ENCODE measurements at regions not wholly inside any gene's neighbourhood (a gene's known extent, or its start where the extent isn't known, plus 50 kb on each side); places are given as distances from the start of the nearest gene placed in this dataset.
"Not testable (repeated sequence)": the region's sequence is repeated elsewhere in the genome, so short reads cannot be mapped to it uniquely, and the experiment has no call there.

DNA sequence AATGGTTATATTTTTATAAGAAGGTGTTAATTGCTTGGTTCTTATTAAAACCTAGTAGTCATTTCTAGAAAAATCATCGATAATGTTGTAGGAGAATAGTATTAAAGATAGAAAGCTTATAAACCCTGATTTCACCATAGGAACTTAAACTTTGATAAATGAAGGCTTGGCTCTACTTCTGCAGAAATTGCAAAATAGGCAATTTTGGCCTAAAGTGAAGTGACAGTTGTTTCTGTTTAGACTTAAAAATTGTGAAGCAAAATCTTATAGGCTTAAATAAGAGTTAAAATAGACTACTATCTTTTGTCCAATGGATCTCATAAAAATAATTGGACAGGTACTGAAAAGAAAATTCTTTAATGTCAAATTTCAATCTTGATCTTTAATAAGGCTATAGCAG lies 321.6 kb upstream of the FZD8 start:
- no peak for DNase-seq

DNA sequence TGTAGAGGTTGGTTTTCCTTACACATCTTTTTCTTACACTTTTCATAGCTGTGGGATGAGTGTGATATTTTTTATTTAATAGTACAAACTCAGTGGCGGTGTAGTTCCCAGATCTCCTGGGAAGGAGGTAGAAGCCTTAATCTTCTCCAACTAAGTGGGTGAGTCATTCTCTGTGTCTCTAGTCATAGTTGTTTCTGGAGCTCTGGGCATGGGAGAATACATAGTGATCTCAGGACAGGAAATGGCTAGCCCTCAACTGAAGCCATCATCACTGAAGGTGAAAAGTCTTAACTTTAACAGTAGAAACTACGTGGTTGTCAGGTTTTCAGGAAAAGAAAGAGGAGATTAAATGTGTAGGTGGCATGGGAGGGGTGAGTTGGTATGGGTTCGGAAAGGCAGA lies 319.4 kb upstream of the FZD8 start:
- DNase-seq, result peak; percentile 59

DNA sequence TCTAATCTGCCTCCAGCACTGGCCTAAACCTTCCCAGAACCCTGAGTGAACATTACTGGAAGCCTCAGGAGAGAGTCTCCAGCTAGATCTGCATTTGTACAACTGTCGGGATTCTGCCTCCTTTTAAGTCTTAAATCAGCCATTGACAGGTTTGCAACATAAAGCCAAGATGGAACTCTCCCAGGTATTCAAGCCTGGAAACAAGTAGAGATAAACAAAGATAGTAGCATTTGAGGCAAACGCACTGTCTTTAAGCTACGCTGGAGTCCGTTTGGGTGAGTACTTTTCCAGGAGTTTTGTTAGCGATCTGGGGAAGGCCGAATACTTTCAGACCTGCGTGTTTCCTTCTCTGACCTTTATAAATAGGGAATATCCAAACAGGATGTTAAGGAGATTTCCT lies 317.2 kb upstream of the FZD8 start:
- peak; percentile 1 for DNase-seq

DNA sequence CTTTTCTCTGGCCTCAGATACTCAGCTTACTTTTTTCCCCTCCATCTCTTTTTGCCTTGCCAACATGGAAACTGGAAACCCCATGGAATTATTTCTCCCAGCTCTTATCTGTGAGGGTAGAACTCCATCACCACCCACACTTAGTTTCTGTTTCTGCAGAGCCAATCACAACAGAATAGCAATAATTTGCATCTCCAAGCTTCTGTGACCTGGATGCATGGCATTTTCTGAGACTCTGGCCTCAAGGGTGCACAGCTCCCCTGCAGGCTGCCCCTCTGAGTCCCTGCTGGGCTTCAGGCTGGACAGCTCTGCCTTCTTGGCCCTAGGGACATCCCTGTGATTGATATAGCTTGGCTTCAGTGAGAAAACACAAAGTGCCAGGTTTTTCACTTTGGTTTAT lies 316.5 kb upstream of the FZD8 start:
- not testable (repeated sequence) for DNase-seq

DNA sequence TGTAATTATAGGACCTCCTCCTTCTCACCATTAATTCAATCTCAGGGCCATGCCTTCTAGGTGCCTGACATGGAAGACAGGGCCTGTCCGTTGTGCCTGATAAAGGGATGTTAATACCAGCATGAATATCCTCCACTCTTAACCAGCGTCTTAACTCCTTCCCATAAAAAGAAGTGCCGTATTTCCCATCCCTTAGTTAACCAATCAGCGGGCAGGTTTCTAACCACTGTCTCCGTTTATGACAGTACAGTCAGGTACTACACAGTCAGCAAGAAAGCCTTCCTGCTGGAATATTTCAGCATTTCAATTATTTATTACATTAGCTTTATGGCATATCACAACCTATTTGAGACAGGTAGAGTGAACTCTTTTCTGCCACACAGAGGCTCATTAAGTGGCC lies 308.6 kb upstream of the FZD8 start:
- no peak for DNase-seq

DNA sequence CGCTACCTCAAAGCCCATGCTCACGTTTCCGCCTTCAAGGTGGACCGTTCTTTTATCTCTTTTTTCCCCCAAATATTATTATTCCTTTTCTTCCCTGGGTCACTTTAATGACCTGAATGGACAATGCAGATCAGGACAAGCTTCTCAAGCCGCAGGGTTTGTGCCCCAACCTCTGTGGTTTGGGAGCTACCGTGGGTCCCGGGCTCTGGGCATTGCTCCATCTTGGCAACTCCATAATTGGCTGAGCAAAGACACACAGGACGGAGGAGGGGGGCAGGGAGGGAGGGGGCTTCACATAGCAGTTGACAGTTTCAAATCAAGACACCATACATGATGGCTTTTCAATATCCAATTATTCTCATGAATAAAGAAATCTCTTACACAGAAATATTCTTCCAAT lies 308.1 kb upstream of the FZD8 start:
- DNase-seq, result no peak

DNA sequence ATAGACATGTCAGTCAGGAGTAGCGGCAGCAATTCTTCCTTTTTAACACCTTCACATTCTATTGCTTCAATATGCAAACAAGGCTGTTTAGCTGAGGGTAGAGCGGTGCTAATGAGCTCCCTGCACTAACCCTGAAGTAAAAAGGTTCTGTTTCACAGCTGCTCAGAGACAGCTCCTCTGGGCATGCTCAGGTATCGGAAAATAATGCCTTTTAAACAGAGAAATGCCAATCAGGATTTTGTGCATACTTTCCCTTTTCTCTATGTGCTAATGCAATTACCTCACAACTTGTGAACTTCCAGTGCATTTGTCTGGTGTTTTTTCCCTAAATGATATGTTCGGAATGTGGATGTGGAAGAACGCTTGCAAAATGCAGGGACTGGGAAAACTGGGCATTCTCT lies 307.7 kb upstream of the FZD8 start:
- DNase-seq, result no peak

DNA sequence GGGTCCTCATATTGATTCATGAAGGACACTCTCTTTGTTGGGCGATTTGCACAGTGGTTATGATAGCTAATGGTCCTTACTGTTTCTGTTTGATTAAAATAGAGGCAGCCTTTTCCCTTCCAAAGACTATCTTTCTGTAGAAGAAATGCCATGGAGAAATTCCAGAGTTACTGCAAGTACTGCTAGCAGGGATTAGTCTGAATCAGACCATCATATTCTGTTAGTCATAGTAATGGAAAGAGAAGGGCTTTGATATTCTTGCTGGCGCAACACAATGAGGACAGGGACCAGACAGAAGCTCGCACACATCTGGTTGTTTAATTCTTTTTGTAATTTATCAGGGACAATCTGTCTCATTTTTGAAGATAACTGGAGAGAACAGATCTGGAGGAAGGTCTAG lies 304.5 kb upstream of the FZD8 start:
- no peak for DNase-seq

DNA sequence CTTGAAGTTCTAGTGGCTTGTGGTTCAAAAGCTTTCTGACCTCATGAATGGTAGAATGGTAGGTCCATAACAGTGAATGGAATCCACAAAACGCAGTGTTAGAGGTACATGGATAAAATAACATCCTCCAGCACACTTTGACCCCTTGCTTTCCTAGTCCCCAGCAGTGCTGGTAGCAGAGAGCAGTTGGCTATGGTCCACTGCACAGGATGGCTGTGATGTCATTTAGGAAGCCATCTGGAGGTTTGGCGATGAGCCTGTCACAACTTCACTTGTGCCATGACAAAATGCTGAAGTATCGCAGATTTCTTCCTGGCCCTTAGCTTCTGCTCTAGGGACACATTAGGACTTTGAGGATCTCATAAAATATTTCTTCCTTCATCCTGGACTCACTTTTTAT lies 300.0 kb upstream of the FZD8 start:
- DNase-seq, result no peak

DNA sequence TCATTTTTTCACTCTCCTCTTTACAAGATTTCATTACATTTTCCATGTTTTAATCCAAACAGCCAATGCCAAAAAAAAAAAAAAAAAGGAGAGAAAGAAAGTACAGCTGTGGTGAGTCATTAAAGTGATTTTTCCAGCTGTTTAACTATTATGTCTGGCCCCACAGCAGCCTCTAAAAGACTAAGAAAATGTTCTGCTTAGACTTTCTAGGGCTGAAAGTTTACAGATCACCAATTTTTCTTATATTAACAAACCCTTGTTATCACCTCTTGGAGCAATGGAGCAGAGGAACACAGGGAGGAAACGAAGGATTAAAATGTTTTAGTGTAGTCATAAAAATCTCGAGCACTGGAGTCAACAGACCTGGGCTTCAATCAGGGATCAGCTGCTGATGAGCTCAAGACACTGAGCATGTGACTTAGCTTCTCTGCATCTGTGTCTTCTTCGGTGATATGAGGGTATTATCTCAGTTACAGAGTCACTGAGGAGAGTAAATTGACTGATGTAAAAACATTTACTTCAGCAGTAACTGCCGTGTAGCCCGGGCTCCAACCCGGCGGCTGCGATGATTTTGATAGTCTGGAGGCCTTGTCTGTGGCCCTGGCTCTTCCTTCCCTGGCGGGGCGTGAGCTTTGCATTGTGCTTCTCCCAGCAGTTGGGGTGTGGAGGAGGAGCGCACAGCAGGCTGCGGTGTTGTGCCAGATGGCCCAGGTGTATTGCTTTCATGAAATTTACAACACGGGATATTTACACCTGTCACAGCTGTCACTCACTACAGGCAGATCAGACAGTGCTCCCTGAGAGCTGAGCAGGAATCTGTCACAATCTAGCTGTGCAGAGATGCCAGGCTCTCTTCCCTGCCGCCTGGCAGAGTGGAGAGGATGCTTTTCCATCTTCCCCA lies 298.3 kb upstream of the FZD8 start:
- DNase-seq, result no peak

DNA sequence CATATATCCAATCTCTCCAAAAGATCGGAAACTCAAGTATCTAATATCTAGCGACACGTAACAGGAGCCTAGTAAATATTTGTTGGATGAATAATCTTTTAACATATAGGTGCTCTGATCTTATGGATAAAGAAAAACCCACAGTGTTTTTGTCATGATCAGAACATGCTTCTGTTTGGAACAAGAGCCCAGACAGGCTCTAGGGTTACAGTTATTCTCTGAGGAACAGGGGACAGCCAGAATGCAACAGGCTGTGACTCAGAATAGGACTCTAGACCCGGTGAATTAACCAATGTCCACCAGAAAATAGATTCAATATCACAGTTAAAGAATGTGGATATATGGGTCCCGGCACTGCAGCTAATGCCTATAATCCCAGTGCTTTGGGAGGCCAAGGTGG lies 296.1 kb upstream of the FZD8 start:
- DNase-seq, result no peak

DNA sequence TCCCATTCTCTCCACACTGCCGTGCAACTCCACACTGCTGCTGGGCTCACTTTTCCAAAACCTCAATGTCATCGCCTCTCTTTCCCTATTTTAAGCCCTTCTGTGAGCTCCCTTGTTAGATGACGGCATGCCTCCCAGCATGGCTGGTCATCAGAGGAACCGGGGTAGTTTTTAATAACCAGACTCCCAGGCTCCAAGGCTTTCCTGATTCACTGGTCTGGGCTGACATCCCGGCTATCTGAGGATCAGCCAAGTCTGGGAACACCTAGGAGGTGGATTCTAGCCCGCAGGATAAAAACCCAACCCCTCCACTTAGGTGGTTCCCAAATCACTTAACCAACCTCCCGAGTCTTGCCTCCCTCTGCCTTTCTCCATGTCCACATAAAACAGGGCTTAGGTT lies 295.4 kb upstream of the FZD8 start:
- DNase-seq, result no peak

DNA sequence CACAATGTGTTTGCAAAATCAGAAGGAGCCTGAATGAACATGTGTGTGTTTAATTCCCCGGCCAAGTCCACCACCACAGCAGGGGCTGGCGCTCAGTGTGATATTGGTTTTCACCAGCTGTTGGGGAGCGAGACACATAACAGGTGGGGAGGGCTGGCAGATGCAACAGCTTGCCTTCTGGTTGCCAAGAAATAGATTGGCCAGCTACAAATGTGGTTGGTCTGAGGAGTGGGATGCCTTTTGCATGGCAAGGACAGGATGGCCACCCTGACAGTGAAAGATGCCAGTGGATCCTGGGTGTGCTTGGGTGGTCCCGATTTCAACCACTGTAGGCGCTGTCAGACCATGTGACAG lies 292.5 kb upstream of the FZD8 start:
- DNase-seq, result no peak

DNA sequence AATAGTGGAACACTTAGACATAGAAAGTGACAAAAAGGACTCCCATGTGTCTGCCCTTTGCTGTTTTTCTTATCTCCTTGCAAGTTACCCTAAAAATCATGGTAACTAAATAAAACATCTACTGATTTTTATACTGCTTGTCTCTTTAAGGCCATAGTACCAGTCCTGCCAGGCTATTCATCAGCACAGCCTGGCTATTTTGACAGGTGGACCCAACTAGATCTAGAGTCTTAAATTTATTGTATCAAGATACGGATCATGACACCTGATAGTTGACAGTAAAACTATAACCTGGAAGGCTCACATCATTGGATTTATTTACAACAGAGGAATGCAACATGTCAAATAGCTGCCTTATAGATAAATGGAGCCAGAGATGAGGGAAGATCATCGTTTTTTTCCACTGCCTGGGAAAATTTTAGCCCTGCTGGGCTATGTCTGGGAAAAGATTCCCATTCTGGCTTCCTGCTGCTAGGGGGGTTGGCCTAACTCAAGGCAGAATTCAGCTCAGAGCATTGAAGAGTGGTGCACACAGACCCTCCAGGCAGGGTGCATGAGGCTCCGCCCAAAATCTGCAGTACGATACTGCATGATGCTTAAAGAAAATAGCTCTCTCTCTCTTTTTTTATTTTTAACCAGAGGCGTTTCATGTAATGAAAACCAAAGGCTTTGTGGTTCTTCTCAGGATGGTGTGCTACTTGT lies 292.0 kb upstream of the FZD8 start:
- DNase-seq, result no peak

DNA sequence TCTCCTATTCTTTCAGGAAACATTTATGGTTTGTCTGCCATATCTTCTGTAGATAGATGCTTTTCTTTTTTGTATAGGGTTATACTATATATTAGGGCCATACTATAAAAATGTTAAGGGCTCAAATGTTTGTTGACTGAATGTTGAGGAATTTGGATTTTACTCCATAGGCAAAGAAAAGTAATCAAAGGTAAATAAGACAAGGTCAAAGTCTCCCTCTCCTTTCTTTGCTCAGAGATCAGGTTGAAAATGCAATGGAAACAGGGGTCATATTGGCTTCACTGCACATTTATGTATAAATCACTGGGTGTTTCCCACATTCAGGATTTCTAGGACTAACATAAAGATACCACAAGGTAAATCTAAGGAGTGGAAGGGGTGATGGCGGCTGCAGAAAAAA lies 291.4 kb upstream of the FZD8 start:
- DNase-seq, result no peak

DNA sequence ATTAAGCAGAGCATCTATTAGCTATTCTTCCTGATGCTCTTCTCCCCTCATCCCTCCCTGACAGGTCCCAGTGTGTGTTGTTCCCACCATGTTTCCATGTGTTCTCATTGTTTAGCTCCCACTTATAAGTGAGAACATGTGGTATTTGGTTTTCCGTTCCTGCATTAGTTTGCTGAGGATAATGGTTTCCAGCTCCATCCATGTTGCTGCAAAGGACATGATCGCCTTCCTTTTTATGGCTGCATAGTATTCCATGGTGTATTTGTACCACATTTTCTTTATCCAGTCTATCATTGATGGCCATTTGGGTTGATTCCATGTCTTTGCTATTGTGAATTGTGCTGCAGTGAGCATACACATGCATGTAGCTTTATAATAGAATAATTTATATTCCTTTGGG lies 287.9 kb upstream of the FZD8 start:
- not testable (repeated sequence) for DNase-seq

DNA sequence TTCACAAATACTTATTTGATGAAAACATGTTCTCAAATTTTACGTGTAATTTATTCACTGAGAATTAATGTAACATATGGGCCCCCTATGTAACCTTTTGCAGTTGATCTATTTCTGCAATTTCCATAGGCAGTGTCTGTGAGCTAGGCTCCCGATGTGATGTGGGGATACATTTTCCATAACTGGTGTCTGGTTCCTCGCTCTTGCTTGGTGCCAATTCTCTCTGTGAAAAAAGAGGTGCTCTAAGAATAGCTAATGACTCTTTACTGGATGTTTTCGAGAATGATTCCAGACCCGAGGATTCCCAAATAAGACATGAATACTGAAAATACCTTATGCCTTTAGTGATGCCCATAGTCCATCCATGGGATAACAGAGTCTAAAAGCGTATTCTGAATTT lies 286.7 kb upstream of the FZD8 start:
- DNase-seq, result no peak

DNA sequence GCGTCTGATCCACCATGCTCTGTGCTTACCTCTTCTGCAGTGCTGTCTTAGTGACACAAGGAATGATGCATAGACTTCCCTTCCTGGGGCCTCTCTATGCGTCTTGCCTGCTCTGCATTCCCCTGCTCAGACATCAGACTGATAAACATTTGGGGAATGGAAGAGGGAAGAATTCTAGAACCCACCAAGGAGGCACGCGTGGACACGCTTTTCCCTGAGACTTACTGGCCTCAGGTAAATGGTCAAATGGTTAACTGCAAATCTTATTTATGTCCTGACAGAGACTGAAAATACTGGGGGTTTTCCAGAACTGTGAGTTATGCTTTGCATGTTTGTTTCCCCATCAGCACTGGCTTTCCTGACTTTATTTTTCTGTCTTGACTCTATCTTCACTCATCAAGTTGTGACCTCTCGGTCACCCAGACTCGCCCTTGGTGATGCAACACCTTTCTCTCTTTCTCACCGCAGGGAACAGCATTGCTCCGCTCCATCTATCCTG lies 285.9 kb upstream of the FZD8 start:
- DNase-seq, result no peak

DNA sequence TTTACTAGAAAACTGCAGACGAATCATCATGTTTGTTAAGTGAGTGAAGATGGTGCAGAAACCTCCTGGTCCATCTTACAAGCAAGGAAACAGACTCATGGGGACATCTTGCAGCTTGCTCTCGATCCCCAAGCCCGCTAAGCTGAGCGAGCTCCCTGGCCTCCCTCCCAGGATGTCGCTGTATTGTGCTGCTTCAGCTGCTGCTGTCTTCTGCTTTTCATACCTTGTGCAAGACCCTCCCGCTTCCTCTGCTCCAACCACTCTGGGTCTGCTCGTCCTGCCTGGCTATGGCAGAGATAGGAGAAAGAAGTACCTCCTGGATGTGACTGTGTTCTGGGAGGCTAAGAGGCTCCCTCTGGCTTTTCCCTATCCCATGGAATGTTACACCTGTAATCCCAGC lies 285.2 kb upstream of the FZD8 start:
- DNase-seq, result no peak

DNA sequence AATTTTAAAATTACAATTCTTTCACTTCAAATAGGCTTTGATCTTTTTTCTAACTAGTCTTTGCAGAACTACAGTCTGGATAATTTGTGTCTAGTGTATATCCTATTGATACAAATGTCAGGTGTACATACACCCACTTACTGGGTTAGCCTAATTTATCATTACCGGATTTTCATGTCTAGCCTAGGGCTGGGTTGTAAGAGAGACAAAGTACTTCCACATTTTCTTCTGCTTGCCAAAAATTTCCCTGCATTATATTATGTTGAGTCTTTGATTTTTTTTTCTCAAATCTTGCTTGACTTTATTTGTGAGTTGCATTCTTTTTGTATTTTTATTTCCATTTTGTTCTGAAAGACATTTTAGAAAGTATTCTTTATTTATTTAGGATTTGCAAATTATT lies 284.8 kb upstream of the FZD8 start:
- no peak for DNase-seq

DNA sequence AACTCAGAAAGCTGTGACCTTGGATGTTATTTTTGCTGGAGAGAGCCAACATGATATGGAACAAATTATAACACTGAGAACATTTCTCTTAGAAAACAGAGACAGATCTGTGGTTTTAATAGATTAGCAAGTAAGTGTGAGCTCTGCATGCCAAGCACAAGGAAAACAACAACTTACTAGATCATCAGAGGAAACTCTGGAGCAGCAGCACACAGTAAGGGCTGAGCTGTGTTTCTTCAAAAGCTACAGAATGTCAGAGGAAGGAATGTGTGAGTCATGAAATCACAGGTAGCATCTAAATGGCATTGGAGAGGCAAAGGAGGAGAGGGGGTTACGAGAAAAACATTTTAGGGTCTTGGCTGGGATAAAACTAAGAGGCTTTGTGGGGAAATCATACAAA lies 283.4 kb upstream of the FZD8 start:
- DNase-seq, result peak; percentile 20

DNA sequence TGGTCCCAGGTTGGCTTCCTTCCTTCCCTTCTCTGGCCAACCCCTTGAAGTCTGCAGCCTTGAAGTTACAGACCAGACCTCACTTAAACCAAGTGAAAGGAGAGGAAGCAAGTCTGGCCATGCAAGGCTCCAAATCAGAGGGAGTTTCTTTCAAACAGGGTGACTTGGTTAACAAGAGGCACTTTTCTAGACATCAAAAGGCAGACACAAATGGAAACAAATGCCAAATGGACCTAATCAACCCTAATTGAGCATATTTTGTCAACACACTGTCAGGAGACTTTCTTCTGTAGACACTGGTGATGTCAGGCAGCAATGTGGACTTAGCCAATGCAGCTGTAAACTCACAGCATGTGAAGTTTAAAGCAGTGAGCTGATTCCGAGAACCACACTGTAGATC lies 282.7 kb upstream of the FZD8 start:
- DNase-seq, result no peak

DNA sequence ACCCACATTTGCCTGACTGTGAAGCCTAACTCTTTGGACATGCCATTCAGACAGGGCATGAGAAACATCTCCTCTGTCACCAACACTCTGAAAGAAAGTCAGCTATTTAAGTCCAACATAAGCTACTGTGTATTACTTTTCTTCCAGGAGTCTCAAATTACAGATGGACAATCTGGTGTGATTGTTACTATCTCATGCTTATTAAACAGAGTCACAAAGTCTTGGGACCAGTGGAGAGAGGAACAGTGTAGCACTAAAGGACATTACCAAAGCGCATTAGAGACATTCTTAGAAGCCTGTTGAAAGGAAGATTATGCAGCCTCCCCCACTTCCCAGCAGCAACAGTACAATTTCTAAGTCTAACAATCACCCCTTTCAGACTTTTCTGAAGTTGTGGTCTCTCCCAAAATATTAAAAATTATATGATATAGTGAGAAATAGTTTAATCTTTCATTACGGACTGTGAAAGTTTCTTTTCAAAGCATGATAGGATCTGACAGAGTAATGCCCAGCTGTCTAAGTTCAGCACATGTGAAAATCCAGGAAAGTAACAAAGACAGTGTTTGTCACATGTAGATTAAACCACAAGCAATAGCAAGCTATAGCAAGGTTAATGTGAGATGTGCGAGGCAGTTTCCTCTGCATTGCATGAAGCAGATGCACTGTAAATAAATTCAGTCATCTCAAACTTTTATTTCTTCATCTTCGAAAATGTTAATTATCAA lies 280.9 kb upstream of the FZD8 start:
- DNase-seq, result no peak

All from fibroblast of skin of back (primary cell).